DOHH2 (cell line): ENCODE measurements at regions not wholly inside any gene's neighbourhood (a gene's known extent, or its start where the extent isn't known, plus 50 kb on each side); places are given as distances from the start of the nearest gene placed in this dataset.
A peak's percentile ranks its signal among the peaks of the same experiment; 100 is the strongest.

Experiments used
- H3F3A ChIP-seq: fragments of 200-600 bp; sonication (generic), shearing (Covaris generic); 2 replicates; pipeline ENCODE4 v1.6.0; 2016; ENCODE audit warnings: antibody characterized with exemption, mild to moderate bottlenecking; ENCODE audit not compliant: control insufficient read depth, insufficient read depth
- H3K27ac ChIP-seq: fragments of 200-600 bp; sonication (generic); 2 replicates; pipeline ENCODE4 v1.5.1; 2014; ENCODE audit warnings: low read depth, mild to moderate bottlenecking, low read length, moderate library complexity
- H3K27me3 ChIP-seq: fragments of 200-600 bp; sonication (generic); 2 replicates; pipeline ENCODE4 v1.6.1; 2014; ENCODE audit warnings: mild to moderate bottlenecking, low read length, mixed read lengths; ENCODE audit not compliant: control insufficient read depth
- H3K36me3 ChIP-seq: fragments of 200-600 bp; sonication (generic); 2 replicates; pipeline ENCODE4 v1.6.1; 2014; ENCODE audit warnings: mild to moderate bottlenecking, low read length, moderate library complexity, mixed read lengths; ENCODE audit not compliant: control insufficient read depth
- H3K4me1 ChIP-seq: fragments of 200-600 bp; sonication (generic); 2 replicates; pipeline ENCODE4 v1.6.1; 2014; ENCODE audit warnings: mild to moderate bottlenecking, low read length, mixed read lengths; ENCODE audit not compliant: control insufficient read depth
- H3K4me2 ChIP-seq: fragments of 200-600 bp; sonication (generic); 2 replicates; pipeline ENCODE4 v1.6.0; 2014; ENCODE audit warnings: mild to moderate bottlenecking, low read length, moderate library complexity
- H3K4me3 ChIP-seq: fragments of 200-600 bp; sonication (generic); 2 replicates; pipeline ENCODE4 v1.5.1; 2014; ENCODE audit warnings: mild to moderate bottlenecking, low read length, mixed read lengths
- H3K79me2 ChIP-seq: fragments of 200-600 bp; sonication (generic); 2 replicates; pipeline ENCODE4 v1.6.1; 2014; ENCODE audit warnings: mild to moderate bottlenecking, low read length, mixed read lengths; ENCODE audit not compliant: control insufficient read depth
- H3K9me2 ChIP-seq: fragments of 200-600 bp; sonication (generic); replicated peaks from 2 replicates; pipeline ENCODE4 v1.6.1; 2014; ENCODE audit warnings: mild to moderate bottlenecking, low read length, mixed read lengths; ENCODE audit not compliant: control insufficient read depth
- H3K9me3 ChIP-seq: fragments of 200-600 bp; sonication (generic); 2 replicates; pipeline ENCODE4 v1.6.1; 2014; ENCODE audit warnings: antibody characterized with exemption, low read length, mixed read lengths; ENCODE audit not compliant: control insufficient read depth, insufficient read depth
- H4K20me1 ChIP-seq: fragments of 200-600 bp; sonication (generic); 2 replicates; pipeline ENCODE4 v1.6.0; 2014; ENCODE audit warnings: low read depth, mild to moderate bottlenecking, antibody characterized with exemption, low read length, moderate library complexity; ENCODE audit not compliant: control insufficient read depth, insufficient read depth
- CTCF ChIP-seq: fragments of 200-600 bp; sonication (generic); IDR thresholded peaks from one replicate; pipeline ENCODE4 v1.5.1; 2014; ENCODE audit warnings: antibody characterized with exemption, mild to moderate bottlenecking, low read depth, low read length; ENCODE audit not compliant: poor library complexity, severe bottlenecking
- EZH2phosphoT487 ChIP-seq: fragments of 200-600 bp; sonication (generic); IDR thresholded peaks from 2 replicates; pipeline ENCODE4 v1.6.1; 2017; ENCODE audit warnings: borderline replicate concordance, mild to moderate bottlenecking, antibody characterized with exemption, low read length, moderate library complexity, mixed read lengths

GRCh38 chrX:109880629-109881028, 122.3 kb upstream of the TMEM164 start:
- Histone ChIP-seq H3K27me3 (no peaks in the 10 kb centered on the region), H3K4me1 (no peaks in the 10 kb centered on the region), H3K4me2 (no peak overlapping the region), H3K4me3 (no peak overlapping the region), H3K79me2 (no peaks in the 10 kb centered on the region), H3K9me2 (no peaks in the 10 kb centered on the region), H3F3A (no peaks in the 10 kb centered on the region), H3K36me3 (no peaks in the 10 kb centered on the region), H4K20me1 (no peaks in the 10 kb centered on the region), H3K9me3 (no peaks in the 10 kb centered on the region), H3K27ac (no peak overlapping the region)
- TF ChIP-seq EZH2phosphoT487: no peak
- TF ChIP-seq CTCF: no peak

GRCh38 chrX:109886122-109886761, 116.7 kb upstream of the TMEM164 start:
- Histone ChIP-seq H3K27ac (no peak overlapping the region), H3K27me3 (no peaks in the 10 kb centered on the region), H3K4me2 (no peak overlapping the region), H3K4me3 (no peak overlapping the region), H3K36me3 (no peaks in the 10 kb centered on the region), H3K79me2 (no peaks in the 10 kb centered on the region), H3K4me1 (peaks cover 22% of the 10 kb centered on the region), H3F3A (no peaks in the 10 kb centered on the region), H4K20me1 (no peaks in the 10 kb centered on the region), H3K9me2 (no peaks in the 10 kb centered on the region), H3K9me3 (no peaks in the 10 kb centered on the region)
- TF ChIP-seq EZH2phosphoT487 (no peak), CTCF (peak; percentile 62)

GRCh38 chrX:109889289-109890006, 113.5 kb upstream of the TMEM164 start:
- H3K4me3 ChIP-seq: peak overlapping the region; percentile 22; the same call in 1 of the 2 replicates
- 0 out of 2 replicates have a peak overlapping the region, but pooled peaks have one; percentile 4 for H3K27ac ChIP-seq
- peak overlapping the region; percentile 57 for H3K4me2 ChIP-seq
- peaks cover 22% of the 10 kb centered on the region for H3K4me1 ChIP-seq
- H3K9me3 ChIP-seq: no peaks in the 10 kb centered on the region
- H3K36me3 ChIP-seq: no peaks in the 10 kb centered on the region
- TF ChIP-seq CTCF (peak; percentile 9), EZH2phosphoT487 (no peak)
- no peaks in the 10 kb centered on the region for H3K27me3 ChIP-seq
- no peaks in the 10 kb centered on the region for H3K79me2 ChIP-seq
- no peaks in the 10 kb centered on the region for H3F3A ChIP-seq
- H3K9me2 ChIP-seq: no peaks in the 10 kb centered on the region
- H4K20me1 ChIP-seq: no peaks in the 10 kb centered on the region
